A549 (cell line): ENCODE measurements at regions not wholly inside any gene's neighbourhood (a gene's known extent, or its start where the extent isn't known, plus 50 kb on each side); places are given as distances from the start of the nearest gene placed in this dataset.

Experiments used
- ATAC-seq, 2 experiments: fragments of 200-7000 bp in 1 of 2; fragments of >200 bp in 1 of 2; cut with Nextera tagmentation in 1 of 2; cut with Tn5 transposase in 1 of 2; 3 replicates each; pipeline versions ENCODE4 v1.8.0 to v1.9.1; 2018 to 2020; ENCODE audit warnings: mild to moderate bottlenecking in 1 of 2, moderate library complexity in 1 of 2
- CTCF ChIA-PET: fragments of 300-600 bp; sonication (Branson Sonifier 250); formaldehyde crosslinking; extraction: SDS; loops from one replicate; lab custom pipeline; 2021; ENCODE audit warnings: antibody characterized with exemption, inconsistent platforms; lab: Yijun Ruan, JAX
- POLR2A ChIA-PET: fragments of 350-600 bp; formaldehyde crosslinking; extraction: SDS; loops from one replicate; lab custom pipeline; 2021; ENCODE audit warnings: antibody characterized with exemption, inconsistent platforms; lab: Yijun Ruan, JAX
- DNase-seq, 2 experiments: peaks; one replicate each; pipeline versions ENCODE4 v3.0.0 to v3.0.0-alpha.2; 2011 to 2016; ENCODE audit warnings: low read depth in 1 of 2, low spot score in 1 of 2
- FAIRE-seq: peaks from 2 replicates; lab custom pipeline; 2011; peaks lifted over from hg19 to GRCh38; lab: Jason Lieb, UNC
- H3K27ac ChIP-seq, 2 experiments: fragments of >200 bp; sonication (Bioruptor Twin); formaldehyde crosslinking; 3 replicates each; pipeline ENCODE4 v1.5.1; 2016 to 2017
- H3K4me1 ChIP-seq: fragments of >200 bp; sonication (Bioruptor Twin); formaldehyde crosslinking; 3 replicates; pipeline ENCODE4 v1.6.1; 2016
- H3K4me2 ChIP-seq: fragments of >200 bp; sonication (Bioruptor Twin); formaldehyde crosslinking; 3 replicates; pipeline ENCODE4 v1.6.1; 2016
- H3K4me3 ChIP-seq: fragments of >200 bp; sonication (Bioruptor Twin); formaldehyde crosslinking; 3 replicates; pipeline ENCODE4 v1.5.1; 2016
- H3K9me3 ChIP-seq: fragments of >200 bp; sonication (Bioruptor Twin); formaldehyde crosslinking; 3 replicates; pipeline ENCODE4 v1.6.1; 2016
- BHLHE40 ChIP-seq: IDR thresholded peaks from 2 replicates; pipeline ENCODE4 v1.6.1; 2012; ENCODE audit warnings: low read depth, low read length, inconsistent platforms
- CBX2 ChIP-seq: fragments of 200-600 bp; sonication (generic); IDR thresholded peaks from 2 replicates; pipeline ENCODE4 v1.6.1; 2016; ENCODE audit warnings: low read depth, mild to moderate bottlenecking, borderline replicate concordance
- CHD4 ChIP-seq: fragments of 200-600 bp; sonication (generic); IDR thresholded peaks from 2 replicates; pipeline ENCODE4 v1.6.1; 2016; ENCODE audit warnings: antibody characterized with exemption, mild to moderate bottlenecking, borderline replicate concordance
- E2F6 ChIP-seq: IDR thresholded peaks from 2 replicates; pipeline ENCODE4 v1.6.1; 2012; ENCODE audit warnings: low read depth, borderline replicate concordance
- EHF ChIP-seq: fragments of 250-450 bp; sonication (Bioruptor Pico); IDR thresholded peaks from 2 replicates; pipeline ENCODE4 v1.5.0; 2020; ENCODE audit warnings: mild to moderate bottlenecking
- ELK1 ChIP-seq: fragments of 150-350 bp; IDR thresholded peaks from 2 replicates; pipeline ENCODE4 v1.6.1; 2014; ENCODE audit warnings: low read depth, mild to moderate bottlenecking, low read length
- EP300 ChIP-seq, 2 experiments: fragments of >200 bp; sonication (Bioruptor Twin); formaldehyde crosslinking; IDR thresholded peaks; 2 replicates in 1 of 2; 3 replicates in 1 of 2; pipeline ENCODE4 v1.6.1; 2016 to 2017
- ESRRA ChIP-seq: fragments of 150-350 bp; IDR thresholded peaks from 2 replicates; pipeline ENCODE4 v1.6.1; 2014; ENCODE audit warnings: mild to moderate bottlenecking, low read length, borderline replicate concordance
- FOXS1 ChIP-seq: fragments of 250-450 bp; sonication (Bioruptor Pico); IDR thresholded peaks from 2 replicates; pipeline ENCODE4 v1.5.0; 2020; ENCODE audit warnings: mild to moderate bottlenecking, moderate library complexity
- HES2 ChIP-seq: fragments of >200 bp; sonication (Bioruptor Twin); formaldehyde crosslinking; IDR thresholded peaks from 2 replicates; pipeline ENCODE4 v1.6.1; 2016
- HMGXB4 ChIP-seq: fragments of 250-450 bp; sonication (Bioruptor Pico); IDR thresholded peaks from 2 replicates; pipeline ENCODE4 v1.5.0; 2021; ENCODE audit warnings: mild to moderate bottlenecking, moderate library complexity, borderline replicate concordance
- HOXA7 ChIP-seq: fragments of 250-450 bp; sonication (Bioruptor Pico); IDR thresholded peaks from 2 replicates; pipeline ENCODE4 v1.5.0; 2020; ENCODE audit warnings: mild to moderate bottlenecking, moderate library complexity
- JUN ChIP-seq, 2 experiments: fragments of >200 bp; sonication (Bioruptor Twin); formaldehyde crosslinking; IDR thresholded peaks; 2 replicates in 1 of 2; 3 replicates in 1 of 2; pipeline ENCODE4 v1.6.1; 2016 to 2017
- JUNB ChIP-seq: fragments of >200 bp; sonication (Bioruptor Twin); formaldehyde crosslinking; IDR thresholded peaks from 2 replicates; pipeline ENCODE4 v1.6.1; 2016
- KDM1A ChIP-seq: fragments of 200-600 bp; sonication (generic); IDR thresholded peaks from 2 replicates; pipeline ENCODE4 v1.6.1; 2016; ENCODE audit warnings: low read depth, mild to moderate bottlenecking
- MAFK ChIP-seq: fragments of 450-650 bp; IDR thresholded peaks from 2 replicates; pipeline ENCODE4 v1.6.1; 2014; ENCODE audit not compliant: partially characterized antibody
- MAZ ChIP-seq: fragments of 150-350 bp; IDR thresholded peaks from 2 replicates; pipeline ENCODE4 v1.6.1; 2014; ENCODE audit warnings: antibody characterized with exemption, low read depth, low read length, borderline replicate concordance
- MYC ChIP-seq: IDR thresholded peaks from 2 replicates; pipeline ENCODE4 v1.6.1; 2012; ENCODE audit warnings: mild to moderate bottlenecking, inconsistent platforms, low read length, improper control_type of control experiment, borderline replicate concordance
- NFE2L2 ChIP-seq: fragments of 150-350 bp; conservative IDR thresholded peaks from 2 replicates; pipeline ENCODE4 v1.6.1; 2014; ENCODE audit warnings: low read length
- RNF2 ChIP-seq: fragments of 200-600 bp; sonication (generic); IDR thresholded peaks from 2 replicates; pipeline ENCODE4 v1.6.1; 2016; ENCODE audit warnings: low read depth, mild to moderate bottlenecking, antibody characterized with exemption, moderate library complexity, borderline replicate concordance
- SMC3 ChIP-seq: fragments of >200 bp; sonication (Bioruptor Twin); formaldehyde crosslinking; IDR thresholded peaks from 3 replicates; pipeline ENCODE4 v1.6.1; 2018; ENCODE audit warnings: inconsistent platforms
- TFCP2L1 ChIP-seq: fragments of 250-450 bp; sonication (Bioruptor Pico); IDR thresholded peaks from 2 replicates; pipeline ENCODE4 v1.5.0; 2021; ENCODE audit warnings: mild to moderate bottlenecking
- TP53 ChIP-seq: fragments of 250-450 bp; sonication (Bioruptor Pico); IDR thresholded peaks from 2 replicates; pipeline ENCODE4 v1.5.0; 2021; ENCODE audit warnings: mild to moderate bottlenecking, moderate library complexity
- USF2 ChIP-seq: fragments of 450-650 bp; IDR thresholded peaks from 2 replicates; pipeline ENCODE4 v1.6.1; 2014; ENCODE audit warnings: antibody characterized with exemption
- ZNF302 ChIP-seq: fragments of 250-450 bp; sonication (Bioruptor Pico); IDR thresholded peaks from 2 replicates; pipeline ENCODE4 v1.9.0; 2021; ENCODE audit warnings: inconsistent platforms, mild to moderate bottlenecking, moderate library complexity
- WGBS: methylation state at CpG from one replicate; pipeline ENCODE4 v1.1.6; 2017; ENCODE audit errors: missing lambda C conversion rate; 5-methylcytosine and 5-hydroxymethylcytosine counted together

- no peak for ATAC-seq
- Histone ChIP-seq H3K4me3 (no peak overlapping the region), H3K4me1 (no peaks in the 10 kb centered on the region), H3K9me3 (no peaks in the 10 kb centered on the region), H3K27ac (no peak overlapping the region), H3K4me2 (no peak overlapping the region)
- no peak for DNase-seq
- 25% methylated on average over 1 of the region's 3 CpGs for WGBS
- FAIRE-seq, result no peak
- TF ChIP-seq ZNF302 (CRISPR knock-in tag) (no peak), MYC (no peak), CHD4 (no peak), SMC3 (no peak), TP53 (CRISPR knock-in tag) (no peak)
- POLR2A ChIA-PET, result no interaction called here
- CTCF ChIA-PET, result no interaction called here
These were observed 264.8 kb upstream of the LDB2 start for GRCh38 chr4:17163156-17163771.

- ChIA-PET POLR2A (no interaction called here), CTCF (no interaction called here)
- WGBS, result 0% methylated on average over 4 of the region's 4 CpGs
- Histone ChIP-seq H3K9me3 (no peaks in the 10 kb centered on the region), H3K4me1 (no peaks in the 10 kb centered on the region), H3K4me3 (no peak overlapping the region), H3K27ac (no peak overlapping the region), H3K4me2 (no peak overlapping the region)
- no peak for FAIRE-seq
- TF ChIP-seq RNF2, result no peak
- no peak for ATAC-seq
- no peak for DNase-seq
These were observed 258.9 kb upstream of the LDB2 start for GRCh38 chr4:17157304-17157703.

GRCh38 chr4:17155486-17155885, 257.0 kb upstream of the LDB2 start:
- FAIRE-seq (no peak), DNase-seq (no peak), ATAC-seq (no peak)
- Histone ChIP-seq H3K9me3 (no peaks in the 10 kb centered on the region), H3K4me3 (no peak overlapping the region), H3K27ac (no peak overlapping the region), H3K4me1 (no peaks in the 10 kb centered on the region), H3K4me2 (no peak overlapping the region)
- TF ChIP-seq EP300 (IDR thresholded peaks at IDR 0.05) (no peak), ELK1 (no peak), MAFK (no peak), MAZ (no peak), CBX2 (no peak), NFE2L2 (no peak), HMGXB4 (CRISPR knock-in tag) (no peak), MYC (no peak), TFCP2L1 (CRISPR knock-in tag) (no peak), KDM1A (no peak), HES2 (no peak), USF2 (no peak), FOXS1 (no peak), EHF (CRISPR knock-in tag) (no peak), BHLHE40 (no peak), E2F6 (no peak), JUN (IDR thresholded peaks at IDR 0.05) (no peak), JUNB (no peak), HOXA7 (CRISPR knock-in tag) (no peak), ESRRA (no peak)
- ChIA-PET POLR2A (no interaction called here), CTCF (no interaction called here)
